K562 (cell line): ENCODE measurements at regions not wholly inside any gene's neighbourhood (a gene's known extent, or its start where the extent isn't known, plus 50 kb on each side); places are given as distances from the start of the nearest gene placed in this dataset.

Source experiments
- ATAC-seq: fragments of 200-7000 bp; cut with Tn5 transposase; 3 replicates; pipeline ENCODE4 v1.9.1; 2020; ENCODE audit warnings: moderate library complexity
- BruUV-seq: library from RNA; stranded (reverse); fragments of 400-500 nt; replicated peaks from 2 replicates; lab custom pipeline; 2021; lab: Mats Ljungman, UMichigan
- CTCF ChIA-PET: fragments of 300-600 bp; formaldehyde crosslinking; extraction: SDS; loops from one replicate; lab custom pipeline; 2021; ENCODE audit warnings: low intra/inter-chr PET ratio; lab: Yijun Ruan, JAX
- POLR2A ChIA-PET: fragments of 300-600, 350-650 bp; sonication (Branson Sonifier 250); formaldehyde crosslinking; extraction: SDS; loops from one replicate; lab custom pipeline; 2021; ENCODE audit warnings: antibody characterized with exemption, inconsistent platforms; lab: Yijun Ruan, JAX
- DNase-seq, 4 experiments: peaks; one replicate each; pipeline versions ENCODE4 v3.0.0 to v3.0.0-alpha.2; 2011 to 2018; ENCODE audit warnings: low spot score in 3 of 4, mixed read lengths in 3 of 4; ENCODE audit errors: extremely low read depth in 1 of 4
- FAIRE-seq: peaks from 2 replicates; lab custom pipeline; 2011; peaks lifted over from hg19 to GRCh38; lab: Jason Lieb, UNC
- H2AFZ ChIP-seq: 2 replicates; pipeline ENCODE4 v1.6.0; 2011; ENCODE audit warnings: low read depth, low read length, control low read depth, inconsistent platforms
- H3K27ac ChIP-seq: fragments of 200-600 bp; 3 replicates; pipeline ENCODE4 v1.8.0; 2011; ENCODE audit warnings: low read depth, mild to moderate bottlenecking, control low read depth, inconsistent platforms, low read length, moderate library complexity, mixed read lengths; ENCODE audit errors: extremely low read depth
- H3K27me3 ChIP-seq, 2 experiments: fragments of 300-600 bp in 1 of 2; 2 replicates in 1 of 2; 3 replicates in 1 of 2; pipeline versions ENCODE4 v1.6.0 to v1.8.0; 2011; ENCODE audit warnings: inconsistent platforms in 2 of 2, low read length in 2 of 2, mild to moderate bottlenecking in 1 of 2, mixed read lengths in 1 of 2, moderate library complexity in 1 of 2; ENCODE audit not compliant: control insufficient read depth in 2 of 2, insufficient read depth in 2 of 2
- H3K36me3 ChIP-seq: fragments of 300-600 bp; 3 replicates; pipeline ENCODE4 v1.8.0; 2011; ENCODE audit warnings: mild to moderate bottlenecking, low read length, inconsistent platforms; ENCODE audit not compliant: control insufficient read depth, insufficient read depth
- H3K4me1 ChIP-seq, 2 experiments: fragments of 200-600 bp in 1 of 2; replicated peaks in 1 of 2; 2 replicates in 1 of 2; 3 replicates in 1 of 2; pipeline versions ENCODE4 v1.5.1 to v1.8.0; 2011; ENCODE audit warnings: inconsistent platforms in 2 of 2, low read length in 2 of 2, mild to moderate bottlenecking in 1 of 2, mixed read lengths in 1 of 2, moderate library complexity in 1 of 2; ENCODE audit not compliant: control insufficient read depth in 2 of 2, insufficient read depth in 2 of 2
- H3K4me2 ChIP-seq: 2 replicates; pipeline ENCODE4 v1.6.1; 2011; ENCODE audit warnings: low read length, control low read depth, inconsistent platforms, mixed read lengths; ENCODE audit not compliant: insufficient read depth
- H3K4me3 ChIP-seq: fragments of 200-600 bp; sonication (generic), shearing (Covaris generic); 2 replicates; pipeline ENCODE4 v1.5.1; 2016; ENCODE audit warnings: control low read depth, inconsistent platforms
- H3K79me2 ChIP-seq: fragments of 200-600 bp; 3 replicates; pipeline ENCODE4 v1.8.0; 2011; ENCODE audit warnings: low read length, inconsistent platforms; ENCODE audit not compliant: control insufficient read depth, insufficient read depth
- H3K9ac ChIP-seq, 2 experiments: 2 replicates each; pipeline versions ENCODE4 v1.6.0 to v1.6.1; 2011; ENCODE audit warnings: low read depth in 2 of 2, low read length in 2 of 2, control low read depth in 1 of 2, inconsistent platforms in 1 of 2, mild to moderate bottlenecking in 1 of 2, mixed read lengths in 1 of 2; ENCODE audit not compliant: insufficient read depth in 1 of 2
- H3K9me1 ChIP-seq: one replicate; pipeline ENCODE4 v1.6.0; 2011; ENCODE audit warnings: inconsistent platforms, mild to moderate bottlenecking, low read length, moderate library complexity; ENCODE audit not compliant: control insufficient read depth, insufficient read depth
- H3K9me3 ChIP-seq: replicated peaks from 2 replicates; pipeline ENCODE4 v1.5.1; 2011; ENCODE audit warnings: low read depth, low read length, inconsistent platforms; ENCODE audit not compliant: control insufficient read depth, insufficient read depth
- H4K20me1 ChIP-seq: replicated peaks from 2 replicates; pipeline ENCODE4 v1.6.1; 2011; ENCODE audit warnings: low read length, inconsistent platforms, mixed read lengths; ENCODE audit not compliant: control insufficient read depth, insufficient read depth
- BCL6 ChIP-seq: fragments of 250-450 bp; sonication (Bioruptor Pico); IDR thresholded peaks from 2 replicates; pipeline ENCODE4 v1.4.0; 2020
- ELF1 ChIP-seq: fragments of 200-800 bp; sonication (Bioruptor generic); IDR thresholded peaks from 2 replicates; pipeline ENCODE4 v1.6.1; 2016; ENCODE audit warnings: missing genetic modification characterization, missing compliant biosample characterization
- HCFC1 ChIP-seq: IDR thresholded peaks from 2 replicates; pipeline ENCODE4 v1.6.1; 2012; ENCODE audit warnings: low read depth, low read length, improper control_type of control experiment
- KLF10 ChIP-seq: fragments of 250-450 bp; sonication (Bioruptor Pico); IDR thresholded peaks from 2 replicates; pipeline ENCODE4 v1.6.1; 2021; ENCODE audit warnings: matching md5 sums
- MBD2 ChIP-seq: sonication (generic); IDR thresholded peaks from 2 replicates; pipeline ENCODE4 v1.6.1; 2016; ENCODE audit warnings: low read depth, borderline replicate concordance
- MEF2A ChIP-seq: IDR thresholded peaks from 2 replicates; pipeline ENCODE4 v1.6.1; 2011; ENCODE audit warnings: low read depth, mild to moderate bottlenecking, low read length, moderate library complexity; ENCODE audit not compliant: control insufficient read depth
- OTX1 ChIP-seq: fragments of 450-650 bp; formaldehyde crosslinking; IDR thresholded peaks from 2 replicates; pipeline ENCODE4 v1.4.0; 2022; ENCODE audit warnings: mild to moderate bottlenecking
- PPARD ChIP-seq: fragments of 250-450 bp; sonication (Bioruptor Pico); IDR thresholded peaks from 2 replicates; pipeline ENCODE4 v1.8.0; 2022; ENCODE audit warnings: inconsistent platforms, mild to moderate bottlenecking, moderate library complexity
- SETDB1 ChIP-seq: IDR thresholded peaks from one replicate; pipeline ENCODE4 v1.6.1; 2012; ENCODE audit warnings: low read length, control low read depth, inconsistent platforms
- SRSF7 ChIP-seq: fragments of 200-400 bp; formaldehyde crosslinking; optimal IDR thresholded peaks from 2 replicates; pipeline ENCODE3; 2017; ENCODE audit warnings: mild to moderate bottlenecking, low read depth, low read length
- SUPT5H ChIP-seq: fragments of 450-650 bp; IDR thresholded peaks from 2 replicates; pipeline ENCODE4 v1.6.1; 2016
- ZNF764 ChIP-seq: fragments of 250-450 bp; sonication (Bioruptor Pico); IDR thresholded peaks from 2 replicates; pipeline ENCODE4 v1.4.0; 2020; ENCODE audit warnings: low read depth, mild to moderate bottlenecking, moderate library complexity
- WGBS: fragments of 100-300 bp; shearing (Covaris generic); methylation state at CpG from one replicate; pipeline ENCODE4 v1.1.6; 2016; ENCODE audit warnings: low coverage, mixed read lengths; ENCODE audit not compliant: insufficient coverage; ENCODE audit errors: missing lambda C conversion rate; 5-methylcytosine and 5-hydroxymethylcytosine counted together
- in situ Hi-C: fragments of 300-500 bp; cut with MboI; formaldehyde crosslinking; loops from 4 replicates; pipeline ENCODE4 v1.15.0; 2018; ENCODE audit warnings: inconsistent platforms, mixed read lengths
- intact Hi-C: fragments of 100-400 bp; cut with micrococcal nuclease; formaldehyde crosslinking; loops from 2 replicates; pipeline ENCODE4 v1.14.2; 2022
- TF ChIP-seq, protein P1 (sequence below): fragments of 450-650 bp; IDR thresholded peaks from 2 replicates; pipeline ENCODE4 v1.6.1; 2018; ENCODE audit warnings: mild to moderate bottlenecking, low read depth; ENCODE audit not compliant: partially characterized antibody
- TF ChIP-seq, protein P2 (sequence below), 2 experiments: IDR thresholded peaks in 1 of 2; conservative IDR thresholded peaks in 1 of 2; 2 replicates each; pipeline ENCODE4 v1.6.1; 2016; ENCODE audit warnings: low read depth in 2 of 2, mild to moderate bottlenecking in 1 of 2, missing compliant biosample characterization in 1 of 2, missing genetic modification characterization in 1 of 2, moderate library complexity in 1 of 2
- TF ChIP-seq, protein P3 (sequence below): sonication (generic); IDR thresholded peaks from 2 replicates; pipeline ENCODE4 v1.6.1; 2016
- TF ChIP-seq, protein P4 (sequence below): fragments of 250-450 bp; sonication (Bioruptor Pico); IDR thresholded peaks from 2 replicates; pipeline ENCODE4 v1.8.0; 2021; ENCODE audit warnings: borderline replicate concordance, mild to moderate bottlenecking, moderate library complexity; ENCODE audit not compliant: poor library complexity, severe bottlenecking
- TF ChIP-seq, protein P5 (sequence below): IDR thresholded peaks from 3 replicates; pipeline ENCODE4 v1.6.1; 2011; ENCODE audit warnings: borderline replicate concordance, mild to moderate bottlenecking; ENCODE audit not compliant: insufficient read length, insufficient read depth

DNA sequence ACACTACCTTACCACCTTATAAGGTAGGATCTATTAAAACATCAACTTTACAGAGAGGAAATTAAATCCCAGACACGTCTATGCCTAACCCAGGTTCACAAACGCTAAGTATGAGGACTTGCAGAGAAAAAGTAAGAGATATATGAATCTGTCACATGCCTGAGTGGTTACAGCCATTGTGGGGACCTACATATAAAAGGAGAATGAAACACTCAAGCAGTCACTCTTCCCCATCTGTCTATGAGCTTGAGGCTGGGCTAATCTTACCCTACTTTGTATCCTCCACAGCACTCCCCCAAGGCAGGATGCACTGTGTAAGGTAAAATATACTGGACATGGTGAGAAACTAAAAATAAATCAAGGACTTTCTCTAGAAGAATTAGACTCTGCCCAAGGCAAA lies 339.9 kb downstream of the HNRNPD start:
- Histone ChIP-seq H3K27ac (no peak overlapping the region), H4K20me1 (no peaks in the 10 kb centered on the region), H3K9me1 (no peaks in the 10 kb centered on the region), H3K9me3 (no peaks in the 10 kb centered on the region), H3K79me2 (no peaks in the 10 kb centered on the region), H3K4me2 (no peak overlapping the region), H3K4me1 (no peaks in the 10 kb centered on the region), H2AFZ (no peak overlapping the region), H3K36me3 (no peaks in the 10 kb centered on the region), H3K9ac (no peak overlapping the region), H3K4me3 (no peak overlapping the region), H3K27me3 (no peaks in the 10 kb centered on the region)
- FAIRE-seq (no peak), DNase-seq (no peak), ATAC-seq (no peak)
- WGBS = 0% methylated on average over 2 of the region's 2 CpGs
- BruUV-seq = no TSS peak
- ChIA-PET POLR2A (interaction anchor here (0.6 kb wide), 1 partner anchor 672 kb away, joined by 4 read pairs; no protein-coding TSS in a partner anchor), CTCF (no interaction called here)
- in situ Hi-C loops = no loop called here
- intact Hi-C loops = no loop called here
- TF ChIP-seq, protein P1, sequence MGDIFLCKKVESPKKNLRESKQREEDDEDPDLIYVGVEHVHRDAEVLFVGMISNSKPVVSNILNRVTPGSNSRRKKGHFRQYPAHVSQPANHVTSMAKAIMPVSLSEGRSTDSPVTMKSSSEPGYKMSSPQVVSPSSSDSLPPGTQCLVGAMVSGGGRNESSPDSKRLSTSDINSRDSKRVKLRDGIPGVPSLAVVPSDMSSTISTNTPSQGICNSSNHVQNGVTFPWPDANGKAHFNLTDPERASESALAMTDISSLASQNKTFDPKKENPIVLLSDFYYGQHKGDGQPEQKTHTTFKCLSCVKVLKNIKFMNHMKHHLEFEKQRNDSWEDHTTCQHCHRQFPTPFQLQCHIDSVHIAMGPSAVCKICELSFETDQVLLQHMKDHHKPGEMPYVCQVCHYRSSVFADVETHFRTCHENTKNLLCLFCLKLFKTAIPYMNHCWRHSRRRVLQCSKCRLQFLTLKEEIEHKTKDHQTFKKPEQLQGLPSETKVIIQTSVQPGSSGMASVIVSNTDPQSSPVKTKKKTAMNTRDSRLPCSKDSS = no peak
- TF ChIP-seq ZNF764 (no peak), SRSF7 (no peak), MEF2A (no peak), OTX1 (no peak), PPARD (CRISPR knock-in tag) (no peak), BCL6 (CRISPR knock-in tag) (no peak), HCFC1 (no peak), SETDB1 (no peak), KLF10 (CRISPR knock-in tag) (no peak), SUPT5H (no peak), MBD2 (no peak), ELF1 (tag) (no peak)
- TF ChIP-seq, protein P2, sequence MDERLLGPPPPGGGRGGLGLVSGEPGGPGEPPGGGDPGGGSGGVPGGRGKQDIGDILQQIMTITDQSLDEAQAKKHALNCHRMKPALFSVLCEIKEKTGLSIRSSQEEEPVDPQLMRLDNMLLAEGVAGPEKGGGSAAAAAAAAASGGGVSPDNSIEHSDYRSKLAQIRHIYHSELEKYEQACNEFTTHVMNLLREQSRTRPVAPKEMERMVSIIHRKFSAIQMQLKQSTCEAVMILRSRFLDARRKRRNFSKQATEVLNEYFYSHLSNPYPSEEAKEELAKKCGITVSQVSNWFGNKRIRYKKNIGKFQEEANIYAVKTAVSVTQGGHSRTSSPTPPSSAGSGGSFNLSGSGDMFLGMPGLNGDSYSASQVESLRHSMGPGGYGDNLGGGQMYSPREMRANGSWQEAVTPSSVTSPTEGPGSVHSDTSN (CRISPR knock-in tag; IDR thresholded peaks at IDR 0.05; ENCODE audit: low read depth) = no peak
- TF ChIP-seq, protein P2 (tag; conservative IDR thresholded peaks at IDR 0.05; ENCODE audit: low read depth) = no peak
- TF ChIP-seq, protein P3, sequence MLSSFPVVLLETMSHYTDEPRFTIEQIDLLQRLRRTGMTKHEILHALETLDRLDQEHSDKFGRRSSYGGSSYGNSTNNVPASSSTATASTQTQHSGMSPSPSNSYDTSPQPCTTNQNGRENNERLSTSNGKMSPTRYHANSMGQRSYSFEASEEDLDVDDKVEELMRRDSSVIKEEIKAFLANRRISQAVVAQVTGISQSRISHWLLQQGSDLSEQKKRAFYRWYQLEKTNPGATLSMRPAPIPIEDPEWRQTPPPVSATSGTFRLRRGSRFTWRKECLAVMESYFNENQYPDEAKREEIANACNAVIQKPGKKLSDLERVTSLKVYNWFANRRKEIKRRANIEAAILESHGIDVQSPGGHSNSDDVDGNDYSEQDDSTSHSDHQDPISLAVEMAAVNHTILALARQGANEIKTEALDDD = no peak
- TF ChIP-seq, protein P4, sequence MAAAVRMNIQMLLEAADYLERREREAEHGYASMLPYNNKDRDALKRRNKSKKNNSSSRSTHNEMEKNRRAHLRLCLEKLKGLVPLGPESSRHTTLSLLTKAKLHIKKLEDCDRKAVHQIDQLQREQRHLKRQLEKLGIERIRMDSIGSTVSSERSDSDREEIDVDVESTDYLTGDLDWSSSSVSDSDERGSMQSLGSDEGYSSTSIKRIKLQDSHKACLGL (CRISPR knock-in tag) = no peak
- TF ChIP-seq, protein P5, sequence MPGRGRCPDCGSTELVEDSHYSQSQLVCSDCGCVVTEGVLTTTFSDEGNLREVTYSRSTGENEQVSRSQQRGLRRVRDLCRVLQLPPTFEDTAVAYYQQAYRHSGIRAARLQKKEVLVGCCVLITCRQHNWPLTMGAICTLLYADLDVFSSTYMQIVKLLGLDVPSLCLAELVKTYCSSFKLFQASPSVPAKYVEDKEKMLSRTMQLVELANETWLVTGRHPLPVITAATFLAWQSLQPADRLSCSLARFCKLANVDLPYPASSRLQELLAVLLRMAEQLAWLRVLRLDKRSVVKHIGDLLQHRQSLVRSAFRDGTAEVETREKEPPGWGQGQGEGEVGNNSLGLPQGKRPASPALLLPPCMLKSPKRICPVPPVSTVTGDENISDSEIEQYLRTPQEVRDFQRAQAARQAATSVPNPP = no peak
